Keratinocyte (primary cell): ENCODE measurements at regions not wholly inside any gene's neighbourhood (a gene's known extent, or its start where the extent isn't known, plus 50 kb on each side); places are given as distances from the start of the nearest gene placed in this dataset.

ENCODE experiments used
- DNase-seq: peaks from one replicate; pipeline ENCODE4 v3.0.0-alpha.2; 2011; ENCODE audit warnings: low read depth, missing footprints, low spot score
- FAIRE-seq: peaks from 2 replicates; lab custom pipeline; 2011; peaks lifted over from hg19 to GRCh38; lab: Jason Lieb, UNC
- H2AFZ ChIP-seq: 2 replicates; pipeline ENCODE4 v1.6.0; 2012; ENCODE audit warnings: low read length, control low read depth, inconsistent platforms; ENCODE audit not compliant: control insufficient read depth
- H3K27ac ChIP-seq: 2 replicates; pipeline ENCODE4 v1.5.1; 2011; ENCODE audit warnings: low read length; ENCODE audit not compliant: control insufficient read depth, insufficient read depth
- H3K27me3 ChIP-seq: 3 replicates; pipeline ENCODE4 v1.6.0; 2011; ENCODE audit warnings: low read length; ENCODE audit not compliant: control insufficient read depth, insufficient read depth; ENCODE audit errors: extremely low read depth
- H3K36me3 ChIP-seq, 2 experiments: 2 replicates in 1 of 2; 3 replicates in 1 of 2; pipeline ENCODE4 v1.5.1; 2011; ENCODE audit warnings: low read length in 2 of 2, mild to moderate bottlenecking in 1 of 2; ENCODE audit not compliant: control insufficient read depth in 2 of 2, insufficient read depth in 2 of 2; ENCODE audit errors: extremely low read depth in 1 of 2
- H3K4me1 ChIP-seq: 3 replicates; pipeline ENCODE4 v1.5.1; 2011; ENCODE audit warnings: low read length; ENCODE audit not compliant: control insufficient read depth, insufficient read depth; ENCODE audit errors: extremely low read depth
- H3K4me2 ChIP-seq: 3 replicates; pipeline ENCODE4 v1.6.0; 2011; ENCODE audit warnings: low read depth, low read length; ENCODE audit not compliant: control insufficient read depth, insufficient read depth; ENCODE audit errors: extremely low read depth
- H3K4me3 ChIP-seq, 3 experiments: fragments of 200-600 bp in 1 of 3; sonication (generic) in 1 of 3; 2 replicates in 2 of 3; 3 replicates in 1 of 3; pipeline ENCODE4 v1.5.1; 2011 to 2016; ENCODE audit warnings: low read length in 3 of 3, mild to moderate bottlenecking in 3 of 3, control low read depth in 2 of 3, inconsistent platforms in 1 of 3, low read depth in 1 of 3, mixed read lengths in 1 of 3, mixed run types in 1 of 3, moderate library complexity in 1 of 3; ENCODE audit not compliant: control insufficient read depth in 2 of 3, insufficient read depth in 2 of 3; ENCODE audit errors: extremely low read depth in 1 of 3
- H3K79me2 ChIP-seq: 2 replicates; pipeline ENCODE4 v1.6.0; 2012; ENCODE audit warnings: low read length; ENCODE audit not compliant: control insufficient read depth, insufficient read depth
- H3K9ac ChIP-seq: 3 replicates; pipeline ENCODE4 v1.6.0; 2011; ENCODE audit warnings: low read length; ENCODE audit not compliant: control insufficient read depth, insufficient read depth; ENCODE audit errors: extremely low read depth
- H3K9me1 ChIP-seq: 3 replicates; pipeline ENCODE4 v1.6.0; 2011; ENCODE audit warnings: low read length; ENCODE audit not compliant: control insufficient read depth, insufficient read depth; ENCODE audit errors: extremely low read depth
- H3K9me3 ChIP-seq: 2 replicates; pipeline ENCODE4 v1.5.1; 2012; ENCODE audit warnings: low read depth, low read length; ENCODE audit not compliant: control insufficient read depth
- H4K20me1 ChIP-seq: 3 replicates; pipeline ENCODE4 v1.6.0; 2011; ENCODE audit warnings: low read length; ENCODE audit not compliant: control insufficient read depth, insufficient read depth; ENCODE audit errors: extremely low read depth
- CTCF ChIP-seq, 3 experiments: IDR thresholded peaks in 1 of 3; conservative IDR thresholded peaks in 1 of 3; optimal IDR thresholded peaks in 1 of 3; 2 replicates in 2 of 3; 3 replicates in 1 of 3; pipeline versions ENCODE3 to v1.5.1; 2011; ENCODE audit warnings: low read length in 3 of 3, mild to moderate bottlenecking in 3 of 3, moderate library complexity in 2 of 3, control low read depth in 1 of 3, inconsistent platforms in 1 of 3; ENCODE audit not compliant: insufficient read depth in 2 of 3; ENCODE audit errors: extremely low read depth in 1 of 3
- EZH2 ChIP-seq: IDR thresholded peaks from one replicate; pipeline ENCODE4 v1.6.1; 2012; ENCODE audit warnings: inconsistent platforms, mild to moderate bottlenecking, low read length, moderate library complexity
- dilution Hi-C: fragments of 300-500 bp; cut with MboI; formaldehyde crosslinking; loops from one replicate; pipeline ENCODE4 v1.7.0; 2020; ENCODE audit warnings: low sequenced_read_pairs; ENCODE audit not compliant: extremely low pct_ligation_motif_present

- no peak for DNase-seq
- Histone ChIP-seq H3K9ac (no peak overlapping the region), H4K20me1 (no peaks in the 10 kb centered on the region), H3K9me3 (no peaks in the 10 kb centered on the region), H3K79me2 (no peaks in the 10 kb centered on the region), H3K4me3 (no peak overlapping the region), H3K9me1 (no peaks in the 10 kb centered on the region), H2AFZ (no peak overlapping the region), H3K27ac (no peak overlapping the region), H3K4me2 (no peak overlapping the region), H3K27me3 (no peaks in the 10 kb centered on the region), H3K4me1 (peaks cover 5% of the 10 kb centered on the region), H3K36me3 (no peaks in the 10 kb centered on the region)
- TF ChIP-seq CTCF (optimal IDR thresholded peaks at IDR 0.05 in 1 of 3, IDR thresholded peaks at IDR 0.05 in 1 of 3, conservative IDR thresholded peaks at IDR 0.05 in 1 of 3; ENCODE audit: extremely low read depth in 1 of 3, insufficient read depth in 2 of 3, low read length in 3 of 3) (no peak), EZH2 (no peak)
- no peak for FAIRE-seq
- dilution Hi-C loops: no loop called here
Measured at GRCh38 chr14:71296184-71296583, 388.9 kb downstream of the PCNX1 start.

- no peak overlapping the region for H3K4me2 ChIP-seq
- no peak overlapping the region for H3K27ac ChIP-seq
- DNase-seq: no peak
- no peaks in the 10 kb centered on the region for H3K79me2 ChIP-seq
- no peaks in the 10 kb centered on the region for H3K4me1 ChIP-seq
- no peak overlapping the region for H3K4me3 ChIP-seq
- H4K20me1 ChIP-seq: no peaks in the 10 kb centered on the region
- no peaks in the 10 kb centered on the region for H3K9me1 ChIP-seq
- no peak overlapping the region for H2AFZ ChIP-seq
- no peaks in the 10 kb centered on the region for H3K27me3 ChIP-seq
- TF ChIP-seq EZH2 (no peak), CTCF (optimal IDR thresholded peaks at IDR 0.05 in 1 of 3, IDR thresholded peaks at IDR 0.05 in 1 of 3, conservative IDR thresholded peaks at IDR 0.05 in 1 of 3; ENCODE audit: extremely low read depth in 1 of 3, insufficient read depth in 2 of 3, low read length in 3 of 3) (no peak)
- H3K9me3 ChIP-seq: no peaks in the 10 kb centered on the region
- dilution Hi-C loops: no loop called here
- H3K36me3 ChIP-seq: no peaks in the 10 kb centered on the region
- H3K9ac ChIP-seq: no peak overlapping the region
- no peak for FAIRE-seq
Measured at GRCh38 chr14:71300566-71301330, 393.5 kb downstream of the PCNX1 start.
